Adipocyte (in vitro differentiated cells): ENCODE measurements at regions not wholly inside any gene's neighbourhood (a gene's known extent, or its start where the extent isn't known, plus 50 kb on each side); places are given as distances from the start of the nearest gene placed in this dataset.
"Not testable (repeated sequence)": the region's sequence is repeated elsewhere in the genome, so short reads cannot be mapped to it uniquely, and the experiment has no call there.

Experiments used
- DNase-seq: peaks from one replicate; pipeline ENCODE4 v3.0.0-alpha.2; 2015; ENCODE audit warnings: low read depth
- H3K27me3 ChIP-seq: replicated peaks from 2 replicates; pipeline ENCODE4 v1.7.0; 2013; ENCODE audit warnings: mild to moderate bottlenecking, low read length, moderate library complexity; ENCODE audit not compliant: control insufficient read depth, insufficient read depth
- H3K36me3 ChIP-seq: 2 replicates; pipeline ENCODE4 v1.7.0; 2013; ENCODE audit warnings: low read length, mild to moderate bottlenecking, moderate library complexity; ENCODE audit not compliant: control insufficient read depth, insufficient read depth, severe bottlenecking
- H3K4me1 ChIP-seq: 2 replicates; pipeline ENCODE4 v1.7.0; 2013; ENCODE audit warnings: mild to moderate bottlenecking, low read length, moderate library complexity; ENCODE audit not compliant: control insufficient read depth, insufficient read depth
- H3K4me3 ChIP-seq: 2 replicates; pipeline ENCODE4 v1.7.0; 2013; ENCODE audit warnings: mild to moderate bottlenecking, low read length, moderate library complexity
- H3K9ac ChIP-seq: 2 replicates; pipeline ENCODE4 v1.7.0; 2013; ENCODE audit warnings: mild to moderate bottlenecking, low read length, moderate library complexity
- H3K9me3 ChIP-seq: 2 replicates; pipeline ENCODE4 v1.7.0; 2013; ENCODE audit warnings: mild to moderate bottlenecking, low read length, moderate library complexity; ENCODE audit not compliant: control insufficient read depth

GRCh38 chr16:66025751-66026150, 340.7 kb upstream of the CDH5 start:
- H3K36me3 ChIP-seq, result no peaks in the 10 kb centered on the region
- DNase-seq, result no peak
- H3K27me3 ChIP-seq, result no peaks in the 10 kb centered on the region
- H3K9ac ChIP-seq, result no peak overlapping the region
- peaks cover 15% of the 10 kb centered on the region for H3K4me1 ChIP-seq
- H3K4me3 ChIP-seq, result no peak overlapping the region
- peaks cover 9% of the 10 kb centered on the region for H3K9me3 ChIP-seq

GRCh38 chr16:66024567-66024966, 341.9 kb upstream of the CDH5 start:
- not testable (repeated sequence) for H3K9me3 ChIP-seq, H3K27me3 ChIP-seq, H3K9ac ChIP-seq, DNase-seq, H3K4me3 ChIP-seq, H3K36me3 ChIP-seq
- H3K4me1 ChIP-seq, result peaks cover 21% of the 10 kb centered on the region

DNA sequence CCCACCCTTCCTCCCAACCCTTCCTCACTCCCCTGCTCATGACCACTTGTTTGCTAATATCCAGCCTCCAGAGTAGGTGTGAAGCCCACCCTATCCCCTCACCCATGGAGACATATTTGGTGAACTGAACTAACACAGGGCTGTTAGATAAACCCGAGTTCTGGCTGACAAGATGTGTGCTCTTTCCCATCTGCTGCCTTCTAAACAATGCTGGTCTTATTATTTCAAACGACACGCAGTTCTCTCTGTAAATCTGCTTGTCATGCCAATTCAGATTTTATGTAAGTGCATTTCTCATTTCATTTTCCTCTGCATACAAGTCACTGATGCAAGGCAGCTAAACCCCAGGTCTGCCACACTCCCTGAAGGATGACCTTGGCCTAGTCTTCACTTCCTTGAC, 343.0 kb upstream of the CDH5 start:
- Histone ChIP-seq H3K36me3 (no peaks in the 10 kb centered on the region), H3K4me1 (peaks cover 11% of the 10 kb centered on the region), H3K4me3 (no peak overlapping the region), H3K9ac (no peak overlapping the region), H3K27me3 (no peaks in the 10 kb centered on the region), H3K9me3 (peaks cover 9% of the 10 kb centered on the region)
- DNase-seq, result no peak

DNA sequence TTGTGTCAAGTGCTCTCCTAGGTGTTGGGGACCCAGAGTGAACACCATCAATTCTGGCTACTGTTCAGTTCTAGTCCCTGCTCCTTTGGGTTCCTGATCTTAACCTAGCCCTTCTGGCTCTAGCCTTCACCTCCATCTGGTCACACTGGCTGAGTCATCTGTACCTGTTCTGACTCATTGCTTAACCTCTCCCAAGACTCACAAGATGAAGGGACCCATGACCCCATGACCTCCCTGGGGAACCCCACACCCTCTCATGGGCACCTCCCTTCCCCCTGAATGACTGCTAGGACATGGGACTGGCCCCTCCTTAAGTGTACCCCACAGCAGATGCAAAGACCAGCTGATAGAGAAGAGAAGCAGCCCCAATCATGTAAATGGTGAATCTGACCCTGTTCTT, 345.8 kb upstream of the CDH5 start:
- Histone ChIP-seq H3K27me3 (no peaks in the 10 kb centered on the region), H3K4me1 (peaks cover 8% of the 10 kb centered on the region), H3K9me3 (peaks cover 9% of the 10 kb centered on the region), H3K4me3 (no peak overlapping the region), H3K36me3 (no peaks in the 10 kb centered on the region), H3K9ac (no peak overlapping the region)
- DNase-seq, result peak; percentile 12

DNA sequence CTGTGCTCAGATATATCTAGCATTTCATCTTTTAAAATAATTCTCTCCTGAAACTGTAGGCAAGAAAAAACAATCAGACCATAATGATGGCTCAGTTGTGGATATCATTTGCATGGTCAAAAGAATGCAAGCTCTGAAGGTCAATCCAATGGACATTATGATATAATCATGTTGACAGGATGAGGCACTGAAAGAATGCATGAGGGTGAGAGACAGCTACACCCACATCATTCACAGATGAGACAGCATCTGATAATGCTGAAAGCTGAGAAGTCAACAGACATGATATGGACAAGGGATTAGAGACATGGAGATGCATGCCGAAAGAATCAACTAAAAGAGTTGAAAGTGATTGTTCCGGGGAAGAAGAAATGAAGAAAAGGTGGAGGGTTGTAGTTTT, 346.4 kb upstream of the CDH5 start:
- H3K27me3 ChIP-seq, result no peaks in the 10 kb centered on the region
- H3K4me3 ChIP-seq, result no peak overlapping the region
- no peaks in the 10 kb centered on the region for H3K36me3 ChIP-seq
- DNase-seq, result no peak
- H3K9ac ChIP-seq, result no peak overlapping the region
- peaks cover 9% of the 10 kb centered on the region for H3K9me3 ChIP-seq
- peaks cover 8% of the 10 kb centered on the region for H3K4me1 ChIP-seq

DNA sequence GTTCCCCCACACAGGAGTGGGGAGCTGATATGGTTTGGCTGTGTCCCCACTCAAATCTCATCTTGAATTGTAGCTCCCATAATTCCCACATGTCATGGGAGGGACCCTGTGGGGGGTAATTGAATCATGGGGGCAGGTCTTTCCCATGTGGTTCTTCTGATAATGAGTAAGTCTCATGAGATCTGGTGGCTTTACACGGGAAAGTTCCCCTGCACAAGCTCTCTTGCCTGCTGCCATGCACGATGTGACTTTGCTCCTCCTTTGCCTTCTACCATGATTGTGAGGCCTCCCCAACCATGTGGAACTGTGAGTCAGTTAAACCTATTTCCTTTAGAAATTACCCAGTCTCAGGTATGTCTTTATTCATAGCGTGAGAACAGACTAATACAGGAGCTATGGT, 347.0 kb upstream of the CDH5 start:
- not testable (repeated sequence) for H3K27me3 ChIP-seq, DNase-seq, H3K4me1 ChIP-seq, H3K36me3 ChIP-seq, H3K9ac ChIP-seq, H3K4me3 ChIP-seq, H3K9me3 ChIP-seq

GRCh38 chr16:66014221-66014620, 352.3 kb upstream of the CDH5 start:
- Histone ChIP-seq H3K9ac (no peak overlapping the region), H3K4me3 (no peak overlapping the region), H3K27me3 (no peaks in the 10 kb centered on the region), H3K4me1 (no peaks in the 10 kb centered on the region), H3K9me3 (no peaks in the 10 kb centered on the region), H3K36me3 (no peaks in the 10 kb centered on the region)
- no peak for DNase-seq

GRCh38 chr16:66013486-66013885, 353.0 kb upstream of the CDH5 start:
- Histone ChIP-seq H3K9ac (no peak overlapping the region), H3K36me3 (no peaks in the 10 kb centered on the region), H3K4me3 (no peak overlapping the region), H3K9me3 (no peaks in the 10 kb centered on the region), H3K27me3 (no peaks in the 10 kb centered on the region), H3K4me1 (no peaks in the 10 kb centered on the region)
- DNase-seq, result no peak

DNA sequence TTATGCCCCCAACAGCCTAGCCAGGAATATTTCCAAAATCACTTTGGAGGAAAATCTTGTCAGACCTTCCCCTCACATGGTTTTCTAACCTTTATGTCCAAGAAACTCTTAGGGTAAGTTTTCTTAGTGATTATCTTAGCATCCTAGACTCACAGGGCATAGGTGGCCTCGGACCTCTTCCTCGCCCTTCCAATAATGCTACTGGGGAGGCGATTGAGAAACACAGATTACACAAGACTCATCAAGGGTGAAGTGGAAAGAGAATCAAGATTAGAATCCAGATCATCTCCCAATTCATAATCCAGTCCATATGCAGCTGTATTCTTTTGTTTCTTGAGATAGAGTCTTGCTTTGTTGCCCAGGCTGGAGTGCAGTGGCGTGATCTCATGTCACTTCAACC, 358.4 kb upstream of the CDH5 start:
- H3K36me3 ChIP-seq, result no peaks in the 10 kb centered on the region
- H3K4me3 ChIP-seq, result peak overlapping the region; percentile 31
- no peaks in the 10 kb centered on the region for H3K27me3 ChIP-seq
- H3K9ac ChIP-seq, result no peak overlapping the region
- no peaks in the 10 kb centered on the region for H3K9me3 ChIP-seq
- peaks cover 11% of the 10 kb centered on the region for H3K4me1 ChIP-seq
- peak; percentile 51 for DNase-seq

DNA sequence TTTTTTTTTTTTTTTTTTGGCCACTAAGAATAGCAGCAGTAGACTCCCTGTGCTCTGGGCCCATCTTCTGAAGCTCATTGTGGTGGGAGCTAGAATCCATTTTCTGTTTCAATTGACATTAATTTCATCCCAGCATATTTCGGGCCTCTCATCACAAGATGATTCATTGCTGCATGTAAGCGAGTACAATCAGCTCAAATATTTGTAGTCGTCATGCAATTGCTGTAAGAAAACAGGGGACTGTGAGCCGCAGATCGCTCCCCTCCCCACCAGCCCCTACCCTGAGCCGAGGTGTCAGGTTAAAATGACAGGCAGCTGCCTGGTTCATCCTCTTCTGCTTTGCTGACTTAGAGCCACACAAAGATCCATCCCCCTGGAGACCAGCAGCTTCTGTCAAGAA, 358.8 kb upstream of the CDH5 start:
- Histone ChIP-seq H3K9me3 (no peaks in the 10 kb centered on the region), H3K36me3 (no peaks in the 10 kb centered on the region), H3K9ac (no peak overlapping the region), H3K27me3 (no peaks in the 10 kb centered on the region), H3K4me3 (peak overlapping the region; percentile 31), H3K4me1 (peaks cover 11% of the 10 kb centered on the region)
- peak; percentile 88 for DNase-seq

- no peaks in the 10 kb centered on the region for H3K36me3 ChIP-seq
- H3K4me1 ChIP-seq, result peaks cover 11% of the 10 kb centered on the region
- H3K4me3 ChIP-seq, result no peak overlapping the region
- no peaks in the 10 kb centered on the region for H3K27me3 ChIP-seq
- no peaks in the 10 kb centered on the region for H3K9me3 ChIP-seq
- H3K9ac ChIP-seq, result no peak overlapping the region
- DNase-seq, result no peak
These were observed 360.0 kb upstream of the CDH5 start for GRCh38 chr16:66006485-66006884.

DNA sequence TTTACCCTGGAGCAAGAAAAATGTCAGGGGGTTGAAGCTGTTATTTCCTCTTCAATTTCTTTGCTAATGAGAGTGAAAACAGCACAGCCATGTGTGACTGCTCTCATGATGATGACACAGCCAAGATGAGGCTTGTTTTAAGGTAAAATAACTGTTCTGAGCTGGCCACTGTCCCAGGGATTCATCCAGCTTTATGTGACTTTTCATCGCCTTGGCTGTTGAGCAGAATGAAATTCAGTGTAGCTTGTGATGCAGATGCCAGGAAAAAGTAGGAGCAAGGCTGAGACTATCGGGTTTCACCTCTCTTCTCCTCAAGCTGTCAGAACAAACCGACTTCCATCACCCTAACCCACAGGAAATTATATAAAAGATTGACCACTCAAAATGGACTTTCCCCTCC, 361.8 kb upstream of the CDH5 start:
- Histone ChIP-seq H3K9ac (no peak overlapping the region), H3K27me3 (no peaks in the 10 kb centered on the region), H3K9me3 (no peaks in the 10 kb centered on the region), H3K4me1 (peaks cover 11% of the 10 kb centered on the region), H3K4me3 (no peak overlapping the region), H3K36me3 (no peaks in the 10 kb centered on the region)
- no peak for DNase-seq
